ENCODE measurements at regions not wholly inside any gene's neighbourhood (a gene's known extent, or its start where the extent isn't known, plus 50 kb on each side); places are given as distances from the start of the nearest gene placed in this dataset.

- DNase-seq = peak in 1 of 2 experiments; percentile 1
- H3K4me1 ChIP-seq (replicated peaks; ENCODE audit: insufficient read depth) = no peaks in the 10 kb centered on the region
- no peaks in the 10 kb centered on the region for H3K9me3 ChIP-seq (ENCODE audit: insufficient read depth, low read depth)
- TF ChIP-seq CTCF (conservative IDR thresholded peaks at IDR 0.05) = no peak
- TF ChIP-seq EZH2 (IDR thresholded peaks at IDR 0.05; ENCODE audit: low read depth) = no peak
- H2AFZ ChIP-seq = no peak overlapping the region
- H3K36me3 ChIP-seq (ENCODE audit: low read depth) = no peaks in the 10 kb centered on the region
- H3K79me2 ChIP-seq (ENCODE audit: low read depth) = no peaks in the 10 kb centered on the region
- no TSS peak for BruUV-seq (replicated peaks)
- no peak overlapping the region for H3K27ac ChIP-seq
- intact Hi-C loops (cut with micrococcal nuclease; ENCODE audit: unreplicated experiment) = no loop called here
- H3K4me3 ChIP-seq = no peak overlapping the region
- no peaks in the 10 kb centered on the region for H4K20me1 ChIP-seq (ENCODE audit: insufficient read depth)
- H3F3A ChIP-seq (ENCODE audit: insufficient read depth, low read depth) = no peaks in the 10 kb centered on the region
- peaks cover 100% of the 10 kb centered on the region for H3K27me3 ChIP-seq (ENCODE audit: insufficient read depth, low read depth)
- ChIA-PET CTCF (no interaction called here), POLR2A (ENCODE audit: unreplicated experiment) (no interaction called here)
- H3K4me2 ChIP-seq = no peak overlapping the region
- no peaks in the 10 kb centered on the region for H3K9me2 ChIP-seq (ENCODE audit: insufficient read depth)
These were observed 374.7 kb downstream of the ALG10 start for GRCh38 chr12:34396861-34397590.

- BruUV-seq (replicated peaks) = no TSS peak
- Histone ChIP-seq H3K79me2 (ENCODE audit: low read depth) (no peaks in the 10 kb centered on the region), H3K9me2 (ENCODE audit: insufficient read depth) (no peaks in the 10 kb centered on the region), H3K36me3 (ENCODE audit: low read depth) (no peaks in the 10 kb centered on the region), H3K27me3 (ENCODE audit: insufficient read depth, low read depth) (peaks cover 100% of the 10 kb centered on the region), H3K4me1 (replicated peaks; ENCODE audit: insufficient read depth) (no peaks in the 10 kb centered on the region), H3F3A (ENCODE audit: insufficient read depth, low read depth) (no peaks in the 10 kb centered on the region), H3K4me3 (no peak overlapping the region), H3K4me2 (no peak overlapping the region), H3K9me3 (ENCODE audit: insufficient read depth, low read depth) (no peaks in the 10 kb centered on the region), H4K20me1 (ENCODE audit: insufficient read depth) (no peaks in the 10 kb centered on the region), H3K27ac (no peak overlapping the region), H2AFZ (no peak overlapping the region)
- intact Hi-C loops (cut with micrococcal nuclease; ENCODE audit: unreplicated experiment) = no loop called here
- POLR2A ChIA-PET (ENCODE audit: unreplicated experiment) = no interaction called here
- CTCF ChIA-PET = no interaction called here
- no peak for TF ChIP-seq CTCF (conservative IDR thresholded peaks at IDR 0.05)
- TF ChIP-seq EZH2 (IDR thresholded peaks at IDR 0.05; ENCODE audit: low read depth) = no peak
- DNase-seq = peak in 1 of 2 experiments; percentile 1
These were observed 375.5 kb downstream of the ALG10 start for GRCh38 chr12:34397591-34398365.

- BruUV-seq (replicated peaks) = no TSS peak
- POLR2A ChIA-PET (ENCODE audit: unreplicated experiment) = no interaction called here
These were observed 376.0 kb downstream of the ALG10 start for GRCh38 chr12:34398366-34398705.

More at GRCh38 chr12:34398366-34398705, 376.0 kb downstream of the ALG10 start:
- no peak for DNase-seq
- intact Hi-C loops (cut with micrococcal nuclease; ENCODE audit: unreplicated experiment) = no loop called here
- no peak overlapping the region for H3K4me3 ChIP-seq
- H3K36me3 ChIP-seq (ENCODE audit: low read depth) = no peaks in the 10 kb centered on the region
- no peak overlapping the region for H2AFZ ChIP-seq
- H4K20me1 ChIP-seq (ENCODE audit: insufficient read depth) = no peaks in the 10 kb centered on the region
- H3K4me2 ChIP-seq = no peak overlapping the region
- peaks cover 100% of the 10 kb centered on the region for H3K27me3 ChIP-seq (ENCODE audit: insufficient read depth, low read depth)
- CTCF ChIA-PET = no interaction called here
- no peaks in the 10 kb centered on the region for H3F3A ChIP-seq (ENCODE audit: insufficient read depth, low read depth)
- H3K9me2 ChIP-seq (ENCODE audit: insufficient read depth) = no peaks in the 10 kb centered on the region
- TF ChIP-seq EZH2 (IDR thresholded peaks at IDR 0.05; ENCODE audit: low read depth) = no peak
- TF ChIP-seq CTCF (conservative IDR thresholded peaks at IDR 0.05) = no peak
- no peaks in the 10 kb centered on the region for H3K9me3 ChIP-seq (ENCODE audit: insufficient read depth, low read depth)
- no peak overlapping the region for H3K27ac ChIP-seq
- no peaks in the 10 kb centered on the region for H3K79me2 ChIP-seq (ENCODE audit: low read depth)
- no peaks in the 10 kb centered on the region for H3K4me1 ChIP-seq (replicated peaks; ENCODE audit: insufficient read depth)
